ENCODE measurements at regions not wholly inside any gene's neighbourhood (a gene's known extent, or its start where the extent isn't known, plus 50 kb on each side); places are given as distances from the start of the nearest gene placed in this dataset.

- TF ChIP-seq CTCF (IDR thresholded peaks at IDR 0.05), result no peak
- TF ChIP-seq POLR2A (IDR thresholded peaks at IDR 0.05), result no peak
- TF ChIP-seq EP300 (IDR thresholded peaks at IDR 0.05), result no peak
These were observed 71.1 kb upstream of the CFAP46 start for GRCh38 chr10:133013463-133013862.

All from ovary (tissue), 3 donors.